GM18873 (cell line): ENCODE measurements at regions not wholly inside any gene's neighbourhood (a gene's known extent, or its start where the extent isn't known, plus 50 kb on each side); places are given as distances from the start of the nearest gene placed in this dataset.
"Not testable (repeated sequence)": the region's sequence is repeated elsewhere in the genome, so short reads cannot be mapped to it uniquely, and the experiment has no call there.

Experiments
- ATAC-seq: cut with Tn5 transposase; IDR thresholded peaks from one replicate; pipeline ENCODE4 v1.9.1; 2021; ENCODE audit warnings: mild to moderate bottlenecking, moderate library complexity, moderate number of reproducible peaks; ENCODE audit not compliant: unreplicated experiment, low FRiP score

- no peak for ATAC-seq
These were observed 254.3 kb upstream of the PDE4D start for GRCh38 chr5:60147791-60148190.

- no peak for ATAC-seq
These were observed 250.5 kb upstream of the PDE4D start for GRCh38 chr5:60143942-60144549.

GRCh38 chr5:60141119-60141518, 247.6 kb upstream of the PDE4D start:
- ATAC-seq: no peak

- no peak for ATAC-seq
These were observed 243.3 kb upstream of the PDE4D start for GRCh38 chr5:60136841-60137240.

- ATAC-seq: no peak
These were observed 238.0 kb upstream of the PDE4D start for GRCh38 chr5:60131504-60131903.

GRCh38 chr5:60125636-60126035, 232.1 kb upstream of the PDE4D start:
- ATAC-seq: no peak

- no peak for ATAC-seq
These were observed 209.6 kb upstream of the PDE4D start for GRCh38 chr5:60102961-60103693.

GRCh38 chr5:60101573-60101972, 208.0 kb upstream of the PDE4D start:
- ATAC-seq: no peak

- ATAC-seq: no peak
These were observed 199.3 kb upstream of the PDE4D start for GRCh38 chr5:60092671-60093422.

GRCh38 chr5:60086583-60086982, 193.1 kb upstream of the PDE4D start:
- ATAC-seq: no peak

GRCh38 chr5:60084226-60084625, 190.7 kb upstream of the PDE4D start:
- ATAC-seq: no peak

- no peak for ATAC-seq
These were observed 183.8 kb upstream of the PDE4D start for GRCh38 chr5:60077292-60077691.

- no peak for ATAC-seq
These were observed 183.2 kb upstream of the PDE4D start for GRCh38 chr5:60076746-60077145.

- ATAC-seq: no peak
These were observed 173.0 kb upstream of the PDE4D start for GRCh38 chr5:60066502-60066901.

GRCh38 chr5:60060389-60060788, 166.9 kb upstream of the PDE4D start:
- ATAC-seq: no peak

GRCh38 chr5:60056191-60056590, 162.7 kb upstream of the PDE4D start:
- ATAC-seq: no peak

GRCh38 chr5:60055168-60055567, 161.6 kb upstream of the PDE4D start:
- ATAC-seq: no peak

- ATAC-seq: not testable (repeated sequence)
These were observed 148.6 kb upstream of the PDE4D start for GRCh38 chr5:60041996-60042664.

GRCh38 chr5:60041508-60041907, 148.0 kb upstream of the PDE4D start:
- not testable (repeated sequence) for ATAC-seq

- no peak for ATAC-seq
These were observed 142.8 kb upstream of the PDE4D start for GRCh38 chr5:60036192-60036938.
